T-helper 2 cell treated with Interferon-gamma antibody and Interleukin-4, amounts not matched to agents 100 ng/mL and 5 ng/mL, for 36 hours (primary cell): ENCODE measurements at regions not wholly inside any gene's neighbourhood (a gene's known extent, or its start where the extent isn't known, plus 50 kb on each side); places are given as distances from the start of the nearest gene placed in this dataset.
"Not testable (repeated sequence)": the region's sequence is repeated elsewhere in the genome, so short reads cannot be mapped to it uniquely, and the experiment has no call there.

Source experiments
- intact Hi-C: fragments of 100-400 bp; cut with micrococcal nuclease; formaldehyde crosslinking; loops from one replicate; pipeline ENCODE4 v1.15.1; 2023

GRCh38 chr1:200284236-200284635, 125.6 kb downstream of the ZNF281 start:
- intact Hi-C loops = not testable (repeated sequence)

GRCh38 chr1:200282497-200283122, 127.2 kb downstream of the ZNF281 start:
- intact Hi-C loops = no loop called here

GRCh38 chr1:200281201-200281835, 128.5 kb downstream of the ZNF281 start:
- intact Hi-C loops = no loop called here

- intact Hi-C loops = loop anchor here (1.0 kb wide), 1 partner anchor 208 kb away; no protein-coding TSS in a partner anchor
Observed at GRCh38 chr1:200279810-200280411, 129.9 kb downstream of the ZNF281 start.

- intact Hi-C loops = no loop called here
Observed at GRCh38 chr1:200275816-200276453, 133.9 kb downstream of the ZNF281 start.

GRCh38 chr1:200275415-200275814, 134.4 kb downstream of the ZNF281 start:
- intact Hi-C loops = no loop called here

- intact Hi-C loops = no loop called here
Observed at GRCh38 chr1:200274116-200274515, 135.7 kb downstream of the ZNF281 start.

- intact Hi-C loops = no loop called here
Observed at GRCh38 chr1:200272481-200273068, 137.3 kb downstream of the ZNF281 start.

- intact Hi-C loops = no loop called here
Observed at GRCh38 chr1:200269256-200269655, 140.6 kb downstream of the ZNF281 start.

GRCh38 chr1:200267937-200268336, 141.9 kb downstream of the ZNF281 start:
- intact Hi-C loops = no loop called here

- intact Hi-C loops = no loop called here
Observed at GRCh38 chr1:200267458-200267857, 142.4 kb downstream of the ZNF281 start.

- intact Hi-C loops = no loop called here
Observed at GRCh38 chr1:200266871-200267270, 143.0 kb downstream of the ZNF281 start.

- intact Hi-C loops = no loop called here
Observed at GRCh38 chr1:200265881-200266280, 144.0 kb downstream of the ZNF281 start.

- intact Hi-C loops = no loop called here
Observed at GRCh38 chr1:200265104-200265503, 144.7 kb downstream of the ZNF281 start.

- intact Hi-C loops = no loop called here
Observed at GRCh38 chr1:200263203-200263602, 146.6 kb downstream of the ZNF281 start.

GRCh38 chr1:200262326-200262965, 147.4 kb downstream of the ZNF281 start:
- intact Hi-C loops = no loop called here

- intact Hi-C loops = no loop called here
Observed at GRCh38 chr1:200260597-200261335, 149.1 kb downstream of the ZNF281 start.

- intact Hi-C loops = loop anchor here (10.0 kb wide), 1 partner anchor 124 kb away; no protein-coding TSS in a partner anchor
Observed at GRCh38 chr1:200258447-200259375, 151.1 kb downstream of the ZNF281 start.

GRCh38 chr1:200257235-200257634, 152.6 kb downstream of the ZNF281 start:
- intact Hi-C loops = loop anchor here (10.0 kb wide), 1 partner anchor 122 kb away; no protein-coding TSS in a partner anchor
